NCI-H1048 (cell line): ENCODE measurements at regions not wholly inside any gene's neighbourhood (a gene's known extent, or its start where the extent isn't known, plus 50 kb on each side); places are given as distances from the start of the nearest gene placed in this dataset.
"Not testable (repeated sequence)": the region's sequence is repeated elsewhere in the genome, so short reads cannot be mapped to it uniquely, and the experiment has no call there.

ENCODE experiments used
- DNase-seq: peaks from one replicate; lab custom pipeline; 2025; lab: John Stamatoyannopoulos, UW

- DNase-seq: no peak
Measured at GRCh38 chr6:48512390-48512789, 401.4 kb upstream of the PTCHD4 start.

DNA sequence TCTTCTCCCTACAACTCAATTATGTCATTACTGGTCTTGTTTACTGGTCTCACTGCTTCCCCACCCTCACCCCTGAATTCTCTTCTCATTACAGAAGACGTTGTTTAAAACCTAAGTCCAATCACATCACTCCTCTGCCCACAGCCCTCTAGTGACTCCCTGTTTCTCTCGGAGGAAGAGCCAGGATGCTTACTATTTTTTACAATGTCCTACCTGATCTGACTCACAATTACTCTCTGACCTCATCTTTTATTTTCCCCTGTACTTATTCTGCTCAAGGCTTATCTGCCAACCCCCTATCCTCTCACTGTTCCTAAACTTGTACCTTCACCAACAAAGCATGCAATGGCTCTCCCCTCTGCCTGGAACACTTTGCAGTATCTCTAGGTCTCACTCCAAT, 400.4 kb upstream of the PTCHD4 start:
- DNase-seq: no peak

- DNase-seq: no peak
Measured at GRCh38 chr6:48505621-48506020, 394.6 kb upstream of the PTCHD4 start.

DNA sequence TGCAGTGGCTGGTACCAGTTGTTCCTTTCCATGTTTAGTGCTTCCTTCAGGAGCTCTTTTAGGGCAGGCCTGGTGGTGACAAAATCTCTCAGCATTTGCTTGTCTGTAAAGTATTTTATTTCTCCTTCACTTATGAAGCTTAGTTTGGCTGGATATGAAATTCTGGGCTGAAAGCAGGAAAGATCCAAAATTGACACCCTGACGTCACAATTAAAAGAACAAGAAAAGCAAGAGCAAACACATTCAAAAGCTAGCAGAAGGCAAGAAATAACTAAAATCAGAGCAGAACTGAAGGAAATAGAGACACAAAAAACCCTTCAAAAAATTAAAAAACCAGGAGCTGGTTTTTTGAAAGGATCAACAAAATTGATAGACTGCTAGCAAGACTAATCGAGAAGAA, 382.4 kb upstream of the PTCHD4 start:
- DNase-seq: not testable (repeated sequence)

DNA sequence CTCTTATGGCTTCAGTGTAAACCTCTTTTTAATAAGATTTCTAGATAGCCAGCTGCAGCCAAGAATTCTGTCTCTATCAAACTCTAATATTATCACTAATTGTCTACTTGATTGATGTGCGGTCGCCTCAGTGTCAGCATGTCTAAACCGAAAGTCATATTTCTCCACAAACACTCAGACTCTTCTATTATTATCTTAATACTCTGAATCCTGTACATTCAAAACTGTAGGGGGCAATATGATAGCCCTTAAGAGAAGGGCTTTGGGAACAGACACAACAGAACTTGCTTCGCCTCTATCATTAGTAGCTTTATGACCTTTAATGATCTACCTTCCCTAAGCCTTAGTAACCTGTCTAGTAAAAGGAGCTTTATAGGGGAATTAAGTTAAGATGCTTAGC, 379.7 kb upstream of the PTCHD4 start:
- no peak for DNase-seq

GRCh38 chr6:48486876-48487275, 375.9 kb upstream of the PTCHD4 start:
- no peak for DNase-seq

GRCh38 chr6:48486373-48486772, 375.4 kb upstream of the PTCHD4 start:
- DNase-seq: no peak

GRCh38 chr6:48476257-48476656, 365.3 kb upstream of the PTCHD4 start:
- DNase-seq: no peak

- DNase-seq: no peak
Measured at GRCh38 chr6:48475275-48475674, 364.3 kb upstream of the PTCHD4 start.

DNA sequence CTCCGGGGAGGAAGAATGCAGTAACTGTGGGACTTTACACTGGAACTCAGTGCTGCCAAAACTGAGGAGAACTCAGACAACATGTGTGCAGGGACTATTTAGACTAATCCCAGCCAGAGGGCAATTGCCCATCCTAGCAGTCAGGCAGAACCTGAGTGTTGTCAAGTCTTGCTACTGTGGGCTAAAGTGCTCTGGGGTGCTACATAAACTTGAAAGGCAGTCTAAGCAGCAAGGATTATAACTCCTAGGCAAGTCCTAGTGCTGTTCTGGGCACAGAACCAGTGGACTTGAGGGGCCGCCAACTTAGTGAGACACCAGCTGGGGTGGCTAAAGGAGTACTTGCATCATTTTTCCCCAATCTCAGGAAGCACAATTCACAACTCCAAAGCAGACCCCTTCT, 363.8 kb upstream of the PTCHD4 start:
- DNase-seq: no peak

DNA sequence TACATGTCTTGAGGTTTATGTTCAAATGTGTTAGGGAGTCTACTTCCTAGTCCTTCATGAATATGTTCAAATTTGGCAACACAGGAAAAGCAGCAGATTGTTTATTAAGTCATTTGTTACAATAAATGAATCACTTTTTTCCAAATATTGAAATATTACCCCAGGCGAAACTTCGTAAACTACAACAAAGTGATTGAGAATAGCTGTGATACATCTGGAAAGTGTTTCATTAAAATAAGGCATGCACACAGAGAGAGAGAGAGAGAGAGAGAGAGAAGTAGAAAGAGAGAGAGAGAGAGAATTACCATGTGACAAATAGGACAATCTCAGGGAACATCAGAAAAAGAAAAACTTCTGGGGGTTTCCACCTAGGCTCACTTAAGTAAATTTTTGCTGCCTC, 363.1 kb upstream of the PTCHD4 start:
- no peak for DNase-seq

DNA sequence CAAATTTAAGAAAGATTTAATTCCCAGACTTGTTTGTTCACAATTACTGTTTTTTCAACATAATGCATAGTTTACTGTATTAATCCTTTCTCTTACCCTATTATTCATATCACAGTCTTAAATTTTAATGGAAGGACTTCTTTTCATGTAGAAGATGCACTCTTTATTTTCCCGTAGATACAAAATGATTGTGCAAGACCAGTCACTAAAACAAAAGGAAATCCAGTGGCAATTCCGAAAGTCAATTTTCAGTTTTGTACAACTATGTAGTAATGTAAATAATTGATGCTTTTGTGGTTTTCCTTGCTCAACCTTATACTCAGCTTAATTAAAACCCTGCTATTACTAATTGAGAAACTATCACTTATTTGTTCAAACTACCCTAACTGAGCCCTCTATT, 361.5 kb upstream of the PTCHD4 start:
- DNase-seq: no peak

- no peak for DNase-seq
Measured at GRCh38 chr6:48472091-48472490, 361.1 kb upstream of the PTCHD4 start.

DNA sequence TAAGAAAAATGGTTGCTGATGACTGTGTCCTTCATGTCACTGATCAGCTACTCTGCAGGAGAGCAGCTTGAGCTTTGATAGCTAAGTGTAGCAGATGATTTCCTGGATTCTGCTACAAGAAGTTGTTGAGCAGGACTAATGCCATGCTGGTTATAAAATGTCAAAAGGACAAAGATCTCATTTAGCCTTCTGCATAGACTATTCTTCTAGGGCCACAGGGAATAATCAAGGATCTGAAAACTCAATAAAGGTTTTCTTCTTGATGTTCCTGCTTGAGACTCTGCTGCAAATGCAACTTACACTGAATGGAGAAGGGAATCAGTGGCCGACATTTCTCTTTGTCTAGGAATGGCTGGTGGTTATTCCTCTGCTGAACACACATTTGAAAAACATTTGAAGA, 360.3 kb upstream of the PTCHD4 start:
- DNase-seq: no peak

DNA sequence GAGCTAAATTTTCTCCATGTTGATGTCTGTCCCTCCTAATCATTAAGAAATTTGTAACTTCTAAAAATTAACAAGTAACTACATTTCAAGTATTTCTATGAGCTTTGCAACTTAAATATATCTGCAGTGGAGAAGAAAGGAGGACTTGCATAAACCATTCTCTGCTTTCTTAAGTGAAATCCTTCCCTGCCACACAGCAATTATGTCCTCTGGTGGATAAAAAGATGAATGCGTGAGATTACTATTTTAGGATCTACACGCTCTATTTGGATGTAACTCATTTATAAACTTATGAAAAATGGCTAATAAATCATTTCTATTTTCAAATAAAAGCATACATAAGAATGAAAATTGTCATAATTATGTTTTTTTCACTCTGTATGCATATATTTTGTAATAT, 338.0 kb upstream of the PTCHD4 start:
- DNase-seq: no peak

DNA sequence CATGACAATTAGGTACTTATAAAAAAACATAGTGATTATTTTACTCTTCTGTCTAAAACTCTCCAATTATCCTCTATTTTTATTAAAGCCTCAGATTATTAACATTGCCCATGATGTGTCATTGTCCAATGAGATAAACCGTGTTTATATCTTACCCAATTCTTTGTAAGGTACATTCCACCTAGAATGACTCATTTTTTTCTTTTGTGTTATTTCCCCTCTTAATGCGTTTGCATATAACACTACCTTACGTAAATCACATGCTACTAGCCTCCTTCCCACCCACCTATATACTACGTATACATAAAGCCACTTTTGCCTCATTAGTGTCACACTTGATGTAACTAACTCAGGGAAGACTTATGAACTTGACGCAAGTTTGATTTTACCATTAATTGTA, 336.3 kb upstream of the PTCHD4 start:
- DNase-seq: no peak

GRCh38 chr6:48429610-48430009, 318.6 kb upstream of the PTCHD4 start:
- no peak for DNase-seq

DNA sequence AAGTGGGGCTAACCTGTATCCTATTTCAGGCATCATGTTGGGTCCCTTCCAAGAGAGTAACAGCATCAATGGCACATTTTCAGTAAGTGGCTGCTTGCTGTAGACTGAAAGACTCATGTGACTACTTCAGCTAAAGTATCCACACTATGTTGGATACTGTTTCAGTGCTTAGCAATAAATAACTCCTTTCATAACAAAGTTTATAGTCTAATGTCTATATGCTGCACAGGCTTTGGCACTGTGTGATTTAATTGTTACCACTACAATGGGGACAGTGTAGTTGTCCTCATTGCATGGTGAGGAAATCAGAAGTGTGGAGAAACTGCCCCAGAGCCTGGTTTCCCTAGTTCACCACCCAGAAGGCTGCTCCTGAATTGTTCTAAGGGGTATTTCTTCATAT, 318.0 kb upstream of the PTCHD4 start:
- no peak for DNase-seq

DNA sequence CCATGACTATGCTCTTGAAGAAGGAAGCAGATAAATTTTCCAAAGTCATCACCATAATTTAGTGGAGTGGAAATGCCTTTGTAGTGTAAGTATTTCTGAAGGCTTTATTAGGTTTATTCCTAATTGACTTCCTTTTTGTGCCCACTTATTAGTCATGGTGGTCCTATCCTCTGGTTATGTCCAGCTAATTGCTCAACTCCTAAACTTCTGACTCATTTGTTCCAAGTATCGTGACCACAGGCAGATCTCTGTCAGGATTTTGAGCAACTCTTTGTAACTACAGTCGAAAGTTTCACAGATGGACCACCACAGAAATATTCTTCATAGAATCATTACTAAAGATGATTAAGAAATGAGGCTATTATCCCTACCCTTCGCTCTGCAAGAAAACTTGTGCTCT, 315.6 kb upstream of the PTCHD4 start:
- DNase-seq: no peak

GRCh38 chr6:48423640-48424365, 312.8 kb upstream of the PTCHD4 start:
- no peak for DNase-seq

- DNase-seq: no peak
Measured at GRCh38 chr6:48419992-48420391, 309.0 kb upstream of the PTCHD4 start.

DNA sequence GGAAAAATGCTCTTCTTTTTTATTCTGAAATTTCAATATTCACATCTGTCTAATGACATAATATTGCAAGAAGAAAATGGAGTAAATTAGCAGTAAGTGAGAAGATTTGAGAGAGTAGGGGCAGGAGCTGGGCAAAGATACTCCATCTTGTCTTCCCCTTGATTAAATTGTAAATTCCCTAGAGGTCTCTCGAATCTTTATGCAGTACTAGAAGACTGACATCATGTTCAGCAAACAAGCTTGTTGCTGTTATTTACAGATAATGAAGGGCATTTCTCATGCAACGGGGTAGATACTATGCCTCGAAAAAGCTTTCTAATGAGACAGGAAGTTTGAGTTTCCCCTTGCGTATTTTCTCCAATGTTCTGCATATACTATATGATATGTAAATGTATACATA, 306.9 kb upstream of the PTCHD4 start:
- DNase-seq: no peak

- no peak for DNase-seq
Measured at GRCh38 chr6:48412656-48413055, 301.7 kb upstream of the PTCHD4 start.

- no peak for DNase-seq
Measured at GRCh38 chr6:48404927-48405326, 293.9 kb upstream of the PTCHD4 start.

- no peak for DNase-seq
Measured at GRCh38 chr6:48403587-48403986, 292.6 kb upstream of the PTCHD4 start.
